Rectal smooth muscle tissue (tissue), 1 donor: ENCODE measurements at regions not wholly inside any gene's neighbourhood (a gene's known extent, or its start where the extent isn't known, plus 50 kb on each side); places are given as distances from the start of the nearest gene placed in this dataset.
"Not testable (repeated sequence)": the region's sequence is repeated elsewhere in the genome, so short reads cannot be mapped to it uniquely, and the experiment has no call there.

Experiments
- H3K27ac ChIP-seq: one replicate; pipeline ENCODE4 v1.7.0; 2013; ENCODE audit warnings: low read depth, low read length, inconsistent platforms
- H3K27me3 ChIP-seq: one replicate; pipeline ENCODE4 v1.7.0; 2013; ENCODE audit warnings: low read length; ENCODE audit not compliant: control insufficient read depth, insufficient read depth
- H3K36me3 ChIP-seq: one replicate; pipeline ENCODE4 v1.7.0; 2013; ENCODE audit warnings: low read length; ENCODE audit not compliant: control insufficient read depth, insufficient read depth
- H3K4me1 ChIP-seq: one replicate; pipeline ENCODE4 v1.7.0; 2013; ENCODE audit warnings: low read length; ENCODE audit not compliant: control insufficient read depth, insufficient read depth
- H3K4me3 ChIP-seq: one replicate; pipeline ENCODE4 v1.7.0; 2013; ENCODE audit warnings: low read length
- H3K9ac ChIP-seq: one replicate; pipeline ENCODE4 v1.7.0; 2013; ENCODE audit warnings: low read length

- H3K4me1 ChIP-seq = no peaks in the 10 kb centered on the region
- no peak overlapping the region for H3K4me3 ChIP-seq
- H3K27ac ChIP-seq = no peak overlapping the region
- H3K36me3 ChIP-seq = no peaks in the 10 kb centered on the region
- no peaks in the 10 kb centered on the region for H3K27me3 ChIP-seq
- no peak overlapping the region for H3K9ac ChIP-seq
Observed at GRCh38 chr15:60259469-60259868, 138.3 kb downstream of the ANXA2 start.

- Histone ChIP-seq H3K9ac (no peak overlapping the region), H3K27me3 (no peaks in the 10 kb centered on the region), H3K27ac (no peak overlapping the region), H3K4me3 (no peak overlapping the region), H3K4me1 (no peaks in the 10 kb centered on the region), H3K36me3 (no peaks in the 10 kb centered on the region)
Observed at GRCh38 chr15:60264088-60264487, 133.7 kb downstream of the ANXA2 start.

GRCh38 chr15:60264566-60264965, 133.2 kb downstream of the ANXA2 start:
- no peak overlapping the region for H3K27ac ChIP-seq
- no peak overlapping the region for H3K4me3 ChIP-seq
- no peaks in the 10 kb centered on the region for H3K27me3 ChIP-seq
- H3K36me3 ChIP-seq = no peaks in the 10 kb centered on the region
- H3K9ac ChIP-seq = no peak overlapping the region
- no peaks in the 10 kb centered on the region for H3K4me1 ChIP-seq

GRCh38 chr15:60265057-60265456, 132.7 kb downstream of the ANXA2 start:
- Histone ChIP-seq H3K36me3 (no peaks in the 10 kb centered on the region), H3K4me1 (no peaks in the 10 kb centered on the region), H3K27me3 (no peaks in the 10 kb centered on the region), H3K27ac (no peak overlapping the region), H3K4me3 (no peak overlapping the region), H3K9ac (no peak overlapping the region)

GRCh38 chr15:60272623-60273022, 125.2 kb downstream of the ANXA2 start:
- H3K4me3 ChIP-seq = no peak overlapping the region
- no peaks in the 10 kb centered on the region for H3K27me3 ChIP-seq
- H3K27ac ChIP-seq = no peak overlapping the region
- H3K4me1 ChIP-seq = no peaks in the 10 kb centered on the region
- no peak overlapping the region for H3K9ac ChIP-seq
- no peaks in the 10 kb centered on the region for H3K36me3 ChIP-seq

GRCh38 chr15:60275624-60276023, 122.2 kb downstream of the ANXA2 start:
- H3K27ac ChIP-seq = no peak overlapping the region
- H3K4me1 ChIP-seq = no peaks in the 10 kb centered on the region
- H3K9ac ChIP-seq = no peak overlapping the region
- H3K36me3 ChIP-seq = no peaks in the 10 kb centered on the region
- no peaks in the 10 kb centered on the region for H3K27me3 ChIP-seq
- no peak overlapping the region for H3K4me3 ChIP-seq

GRCh38 chr15:60278879-60279278, 118.9 kb downstream of the ANXA2 start:
- Histone ChIP-seq H3K9ac (no peak overlapping the region), H3K4me3 (no peak overlapping the region), H3K27me3 (no peaks in the 10 kb centered on the region), H3K4me1 (no peaks in the 10 kb centered on the region), H3K36me3 (no peaks in the 10 kb centered on the region), H3K27ac (no peak overlapping the region)

- Histone ChIP-seq H3K27ac (no peak overlapping the region), H3K9ac (no peak overlapping the region), H3K4me3 (no peak overlapping the region), H3K4me1 (no peaks in the 10 kb centered on the region), H3K36me3 (no peaks in the 10 kb centered on the region), H3K27me3 (no peaks in the 10 kb centered on the region)
Observed at GRCh38 chr15:60280259-60280658, 117.5 kb downstream of the ANXA2 start.

GRCh38 chr15:60283936-60284335, 113.8 kb downstream of the ANXA2 start:
- Histone ChIP-seq H3K4me1 (no peaks in the 10 kb centered on the region), H3K36me3 (no peaks in the 10 kb centered on the region), H3K4me3 (no peak overlapping the region), H3K9ac (no peak overlapping the region), H3K27me3 (no peaks in the 10 kb centered on the region), H3K27ac (no peak overlapping the region)

GRCh38 chr15:60295901-60296300, 101.9 kb downstream of the ANXA2 start:
- not testable (repeated sequence) for H3K36me3 ChIP-seq, H3K4me3 ChIP-seq, H3K4me1 ChIP-seq, H3K9ac ChIP-seq, H3K27ac ChIP-seq, H3K27me3 ChIP-seq

- Histone ChIP-seq H3K27ac (no peak overlapping the region), H3K27me3 (no peaks in the 10 kb centered on the region), H3K36me3 (no peaks in the 10 kb centered on the region), H3K9ac (no peak overlapping the region), H3K4me3 (no peak overlapping the region), H3K4me1 (no peaks in the 10 kb centered on the region)
Observed at GRCh38 chr15:60297047-60297446, 100.7 kb downstream of the ANXA2 start.
